Cardiac fibroblast (primary cell): ENCODE measurements at regions not wholly inside any gene's neighbourhood (a gene's known extent, or its start where the extent isn't known, plus 50 kb on each side); places are given as distances from the start of the nearest gene placed in this dataset.

Experiments
- DNase-seq, 2 donors: peaks; one replicate each; pipeline versions ENCODE4 v3.0.0 to v3.0.0-alpha.2; 2010; ENCODE audit warnings: low read depth in 2 of 2
- H3K4me3 ChIP-seq, 2 donors: replicated peaks in 1 of 2; 1 replicate in 1 of 2; 2 replicates in 1 of 2; pipeline ENCODE4 v1.5.1; 2011; ENCODE audit warnings: low read depth in 2 of 2, low read length in 2 of 2, mild to moderate bottlenecking in 2 of 2, moderate library complexity in 1 of 2
- CTCF ChIP-seq: IDR thresholded peaks from one replicate; pipeline ENCODE4 v1.5.1; 2011; ENCODE audit warnings: low read depth, mild to moderate bottlenecking, low read length, inconsistent platforms

GRCh38 chr13:78409172-78409571 is 194.2 kb downstream of the POU4F1 start:
- no peak for TF ChIP-seq CTCF
- no peak overlapping the region for H3K4me3 ChIP-seq
- no peak for DNase-seq

- no peak overlapping the region for H3K4me3 ChIP-seq
- no peak for DNase-seq
- TF ChIP-seq CTCF, result no peak
Observed at GRCh38 chr13:78404846-78405360, 198.4 kb downstream of the POU4F1 start.

- no peak for DNase-seq
- no peak overlapping the region for H3K4me3 ChIP-seq
- TF ChIP-seq CTCF, result no peak
Observed at GRCh38 chr13:78402708-78403400, 200.5 kb downstream of the POU4F1 start.

GRCh38 chr13:78401873-78402707 is 201.3 kb downstream of the POU4F1 start:
- no peak for DNase-seq
- TF ChIP-seq CTCF, result no peak
- no peak overlapping the region for H3K4me3 ChIP-seq

- H3K4me3 ChIP-seq, result no peak overlapping the region
- DNase-seq, result no peak
- no peak for TF ChIP-seq CTCF
Observed at GRCh38 chr13:78398743-78399410, 204.5 kb downstream of the POU4F1 start.

- no peak for DNase-seq
- no peak for TF ChIP-seq CTCF
- H3K4me3 ChIP-seq, result no peak overlapping the region
Observed at GRCh38 chr13:78393286-78394142, 209.8 kb downstream of the POU4F1 start.
